Transverse colon (tissue), 4 donors: ENCODE measurements at regions not wholly inside any gene's neighbourhood (a gene's known extent, or its start where the extent isn't known, plus 50 kb on each side); places are given as distances from the start of the nearest gene placed in this dataset.

Experiments
- POLR2A ChIP-seq: fragments of 450-650 bp; IDR thresholded peaks from one replicate; pipeline ENCODE4 v1.6.1; 2016; ENCODE audit warnings: antibody characterized with exemption, mild to moderate bottlenecking, moderate library complexity
- POLR2AphosphoS5 ChIP-seq, 3 donors: sonication (generic); formaldehyde crosslinking; IDR thresholded peaks; one replicate each; pipeline ENCODE4 v1.6.1; 2016; ENCODE audit warnings: antibody characterized with exemption in 3 of 3
- TF ChIP-seq, protein P1 (sequence below), 5 experiments: fragments of 200-600 bp in 3 of 5; fragments of 450-650 bp in 2 of 5; sonication (generic) in 3 of 5; IDR thresholded peaks; 1 replicate in 2 of 5; 2 replicates in 3 of 5; pipeline ENCODE4 v1.5.1; 2016 to 2017; ENCODE audit warnings: antibody characterized with exemption in 5 of 5, inconsistent platforms in 3 of 5, mild to moderate bottlenecking in 2 of 5, moderate library complexity in 1 of 5

DNA sequence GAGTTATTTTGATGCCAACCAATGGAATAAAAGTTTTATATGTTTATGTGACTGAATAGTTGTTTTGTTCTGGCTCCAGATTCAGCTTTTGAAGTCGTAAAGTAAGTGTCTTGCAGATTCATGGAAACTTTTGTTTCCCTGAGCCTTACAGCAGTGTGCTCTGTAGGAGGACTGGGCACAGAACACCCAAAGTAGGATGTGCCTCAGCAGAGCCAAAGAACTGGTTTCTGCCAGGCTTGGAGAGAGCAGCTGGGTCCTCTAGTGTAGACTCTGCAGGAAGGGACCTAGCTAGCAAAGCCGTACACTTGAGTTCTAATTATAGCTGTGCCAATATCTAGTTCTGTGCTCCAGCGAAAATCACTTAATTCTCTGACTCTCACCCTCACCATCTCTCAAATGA, 261.2 kb upstream of the DNAJC19 start:
- TF ChIP-seq POLR2AphosphoS5 (IDR thresholded peaks at IDR 0.05) (no peak), POLR2A (no peak)
- TF ChIP-seq, protein P1, sequence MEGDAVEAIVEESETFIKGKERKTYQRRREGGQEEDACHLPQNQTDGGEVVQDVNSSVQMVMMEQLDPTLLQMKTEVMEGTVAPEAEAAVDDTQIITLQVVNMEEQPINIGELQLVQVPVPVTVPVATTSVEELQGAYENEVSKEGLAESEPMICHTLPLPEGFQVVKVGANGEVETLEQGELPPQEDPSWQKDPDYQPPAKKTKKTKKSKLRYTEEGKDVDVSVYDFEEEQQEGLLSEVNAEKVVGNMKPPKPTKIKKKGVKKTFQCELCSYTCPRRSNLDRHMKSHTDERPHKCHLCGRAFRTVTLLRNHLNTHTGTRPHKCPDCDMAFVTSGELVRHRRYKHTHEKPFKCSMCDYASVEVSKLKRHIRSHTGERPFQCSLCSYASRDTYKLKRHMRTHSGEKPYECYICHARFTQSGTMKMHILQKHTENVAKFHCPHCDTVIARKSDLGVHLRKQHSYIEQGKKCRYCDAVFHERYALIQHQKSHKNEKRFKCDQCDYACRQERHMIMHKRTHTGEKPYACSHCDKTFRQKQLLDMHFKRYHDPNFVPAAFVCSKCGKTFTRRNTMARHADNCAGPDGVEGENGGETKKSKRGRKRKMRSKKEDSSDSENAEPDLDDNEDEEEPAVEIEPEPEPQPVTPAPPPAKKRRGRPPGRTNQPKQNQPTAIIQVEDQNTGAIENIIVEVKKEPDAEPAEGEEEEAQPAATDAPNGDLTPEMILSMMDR (IDR thresholded peaks at IDR 0.05) = no peak
